ENCODE measurements at regions not wholly inside any gene's neighbourhood (a gene's known extent, or its start where the extent isn't known, plus 50 kb on each side); places are given as distances from the start of the nearest gene placed in this dataset.

GRCh38 chr3:168186293-168186983 lies 90.7 kb upstream of the GOLIM4 start:
- WGBS, 2 donors = 94 to 96% methylated on average over 5 of the region's 5 CpGs
- no peak overlapping the region for H3K4me3 ChIP-seq (ENCODE audit: low read depth, poor library complexity, severe bottlenecking)
- intact Hi-C loops (cut with DNase I; ENCODE audit: low total_unique reads) = no loop called here
- no peak for DNase-seq (ENCODE audit: low spot score in 2 of 2)
- TF ChIP-seq CTCF (IDR thresholded peaks at IDR 0.05) (no peak), POLR2A (IDR thresholded peaks at IDR 0.05) (no peak)

- TF ChIP-seq POLR2A (IDR thresholded peaks at IDR 0.05) (no peak), CTCF (IDR thresholded peaks at IDR 0.05) (no peak)
- intact Hi-C loops (cut with DNase I; ENCODE audit: low total_unique reads) = no loop called here
- no peak overlapping the region for H3K4me3 ChIP-seq (ENCODE audit: low read depth, poor library complexity, severe bottlenecking)
- no peak for DNase-seq (ENCODE audit: low spot score in 2 of 2)
- WGBS, 2 donors = 49 to 68% methylated on average over 1 of the region's 1 CpG
Observed at GRCh38 chr3:168183774-168184173, 88.0 kb upstream of the GOLIM4 start.

- TF ChIP-seq CTCF (IDR thresholded peaks at IDR 0.05) = no peak
- TF ChIP-seq POLR2A (IDR thresholded peaks at IDR 0.05) = no peak
- WGBS, 2 donors = 69% methylated on average over 3 of the region's 3 CpGs
- DNase-seq (ENCODE audit: low spot score in 2 of 2) = no peak
- H3K4me3 ChIP-seq (ENCODE audit: low read depth, poor library complexity, severe bottlenecking) = no peak overlapping the region
- intact Hi-C loops (cut with DNase I; ENCODE audit: low total_unique reads) = no loop called here
Observed at GRCh38 chr3:168168743-168169142, 73.0 kb upstream of the GOLIM4 start.

GRCh38 chr3:168165390-168166269 lies 69.9 kb upstream of the GOLIM4 start:
- H3K4me3 ChIP-seq (ENCODE audit: low read depth, poor library complexity, severe bottlenecking) = no peak overlapping the region
- intact Hi-C loops (cut with DNase I; ENCODE audit: low total_unique reads) = loop anchor here (2.0 kb wide), 1 partner anchor 119 kb away; no protein-coding TSS in a partner anchor

GRCh38 chr3:168162172-168162571 lies 66.4 kb upstream of the GOLIM4 start:
- DNase-seq (ENCODE audit: low spot score in 2 of 2) = no peak
- TF ChIP-seq CTCF (IDR thresholded peaks at IDR 0.05) (no peak), POLR2A (IDR thresholded peaks at IDR 0.05) (no peak)
- WGBS, 2 donors = 24 to 36% methylated on average over 1 of the region's 1 CpG
- intact Hi-C loops (cut with DNase I; ENCODE audit: low total_unique reads) = no loop called here
- H3K4me3 ChIP-seq (ENCODE audit: low read depth, poor library complexity, severe bottlenecking) = no peak overlapping the region

More at GRCh38 chr3:168165390-168166269, 69.9 kb upstream of the GOLIM4 start:
- WGBS, 2 donors = 12 to 17% methylated on average over 6 of the region's 6 CpGs
- peak in 1 of 3 donors; percentile 78 for TF ChIP-seq CTCF (IDR thresholded peaks at IDR 0.05)
- no peak for TF ChIP-seq POLR2A (IDR thresholded peaks at IDR 0.05)
- peak; percentile 66 to 85 for DNase-seq (ENCODE audit: low spot score in 2 of 2)
